Activated CD8-positive, alpha-beta T cell treated with anti-CD3 and anti-CD28 coated beads for 36 hours (primary cell): ENCODE measurements at regions not wholly inside any gene's neighbourhood (a gene's known extent, or its start where the extent isn't known, plus 50 kb on each side); places are given as distances from the start of the nearest gene placed in this dataset.

ENCODE experiments used
- ATAC-seq: fragments of 200-7000 bp; cut with Tn5 transposase; one replicate; pipeline ENCODE4 v1.10.0; 2021; ENCODE audit warnings: mild to moderate bottlenecking, moderate library complexity
- CTCF ChIA-PET: fragments of 350-600 bp; sonication (Branson Sonifier 250); formaldehyde crosslinking; loops from one replicate; lab custom pipeline; 2021; ENCODE audit warnings: antibody characterized with exemption; lab: Charles Lee
- POLR2A ChIA-PET: fragments of 350-600 bp; sonication (Branson Sonifier 250); formaldehyde crosslinking; loops from one replicate; lab custom pipeline; 2021; ENCODE audit warnings: antibody characterized with exemption; lab: Charles Lee
- DNase-seq: peaks from one replicate; pipeline ENCODE4 v3.0.0-alpha.2; 2020
- H3K27ac Mint-ChIP-seq: one replicate; pipeline ENCODE4 v1.8.0; 2021; ENCODE audit warnings: mild to moderate bottlenecking, mixed read lengths
- H3K27me3 Mint-ChIP-seq: one replicate; pipeline ENCODE4 v1.8.0; 2021; ENCODE audit warnings: mixed read lengths
- H3K36me3 Mint-ChIP-seq: one replicate; pipeline ENCODE4 v1.8.0; 2021; ENCODE audit warnings: low read depth, mixed read lengths
- H3K4me1 Mint-ChIP-seq: one replicate; pipeline ENCODE4 v1.8.0; 2021; ENCODE audit warnings: low read depth, mixed read lengths
- H3K4me3 Mint-ChIP-seq: one replicate; pipeline ENCODE4 v1.8.0; 2021; ENCODE audit warnings: mild to moderate bottlenecking, moderate library complexity, mixed read lengths
- H3K9me3 Mint-ChIP-seq: one replicate; pipeline ENCODE4 v1.8.0; 2021; ENCODE audit warnings: mixed read lengths
- intact Hi-C: fragments of 100-400 bp; cut with micrococcal nuclease; formaldehyde crosslinking; loops from one replicate; pipeline ENCODE4 v1.10.0; 2022
- TF ChIP-seq, protein P1 (sequence below): fragments of 200-600 bp; IDR thresholded peaks from one replicate; pipeline ENCODE4 v1.8.0; 2022; ENCODE audit warnings: antibody characterized with exemption, mild to moderate bottlenecking

DNA sequence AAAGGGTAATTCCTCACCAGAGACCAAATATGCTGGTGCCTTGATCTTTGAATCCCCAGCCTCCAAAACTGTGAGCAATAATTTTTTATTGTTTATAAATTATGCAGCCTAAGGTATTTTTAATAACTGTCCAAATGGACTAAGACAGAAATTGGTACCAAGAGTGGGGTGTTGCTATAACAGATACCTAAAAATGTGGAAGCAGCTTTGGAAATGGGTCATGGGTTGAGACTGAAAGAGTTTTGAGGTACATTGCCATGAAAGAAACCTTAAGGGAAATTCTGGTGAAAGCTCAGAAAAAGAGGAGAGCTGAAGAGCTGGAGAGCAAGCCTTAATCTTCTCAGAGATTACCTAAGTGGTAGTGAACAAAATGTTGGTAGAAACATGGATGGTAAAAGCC lies 378.2 kb downstream of the NXPE2 start:
- H3K36me3 Mint-ChIP-seq, result no peaks in the 10 kb centered on the region
- DNase-seq (no peak), ATAC-seq (no peak)
- H3K27me3 Mint-ChIP-seq, result no peaks in the 10 kb centered on the region
- CTCF ChIA-PET, result no interaction called here
- no peak overlapping the region for H3K4me3 Mint-ChIP-seq
- H3K4me1 Mint-ChIP-seq, result no peaks in the 10 kb centered on the region
- POLR2A ChIA-PET, result no interaction called here
- intact Hi-C loops, result no loop called here
- no peak overlapping the region for H3K27ac Mint-ChIP-seq
- H3K9me3 Mint-ChIP-seq, result peaks cover 10% of the 10 kb centered on the region
- TF ChIP-seq, protein P1, sequence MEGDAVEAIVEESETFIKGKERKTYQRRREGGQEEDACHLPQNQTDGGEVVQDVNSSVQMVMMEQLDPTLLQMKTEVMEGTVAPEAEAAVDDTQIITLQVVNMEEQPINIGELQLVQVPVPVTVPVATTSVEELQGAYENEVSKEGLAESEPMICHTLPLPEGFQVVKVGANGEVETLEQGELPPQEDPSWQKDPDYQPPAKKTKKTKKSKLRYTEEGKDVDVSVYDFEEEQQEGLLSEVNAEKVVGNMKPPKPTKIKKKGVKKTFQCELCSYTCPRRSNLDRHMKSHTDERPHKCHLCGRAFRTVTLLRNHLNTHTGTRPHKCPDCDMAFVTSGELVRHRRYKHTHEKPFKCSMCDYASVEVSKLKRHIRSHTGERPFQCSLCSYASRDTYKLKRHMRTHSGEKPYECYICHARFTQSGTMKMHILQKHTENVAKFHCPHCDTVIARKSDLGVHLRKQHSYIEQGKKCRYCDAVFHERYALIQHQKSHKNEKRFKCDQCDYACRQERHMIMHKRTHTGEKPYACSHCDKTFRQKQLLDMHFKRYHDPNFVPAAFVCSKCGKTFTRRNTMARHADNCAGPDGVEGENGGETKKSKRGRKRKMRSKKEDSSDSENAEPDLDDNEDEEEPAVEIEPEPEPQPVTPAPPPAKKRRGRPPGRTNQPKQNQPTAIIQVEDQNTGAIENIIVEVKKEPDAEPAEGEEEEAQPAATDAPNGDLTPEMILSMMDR, result no peak

DNA sequence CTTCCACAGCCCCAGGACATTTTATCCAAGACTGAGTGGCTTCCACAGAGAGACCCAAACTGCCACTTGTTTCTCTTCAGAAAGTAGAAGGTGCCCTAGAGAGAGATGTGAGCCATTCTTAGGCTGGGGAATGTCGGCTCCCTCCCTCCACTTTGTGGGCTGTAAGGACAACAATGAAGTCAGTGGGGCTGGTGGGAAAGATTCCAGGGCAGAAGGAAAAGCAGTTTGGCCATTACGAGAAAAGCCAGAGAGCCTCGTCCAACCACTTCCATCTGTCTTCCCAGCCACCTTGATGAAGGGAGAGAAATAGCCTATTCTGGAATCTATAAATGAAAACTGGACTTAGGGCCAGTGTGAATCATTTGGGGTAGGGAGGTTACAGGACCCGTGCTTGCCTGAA lies 382.5 kb downstream of the NXPE2 start:
- no peaks in the 10 kb centered on the region for H3K4me1 Mint-ChIP-seq
- DNase-seq (no peak), ATAC-seq (no peak)
- no peak overlapping the region for H3K27ac Mint-ChIP-seq
- H3K27me3 Mint-ChIP-seq, result no peaks in the 10 kb centered on the region
- intact Hi-C loops, result no loop called here
- ChIA-PET POLR2A (interaction anchor here (0.6 kb wide), 1 partner anchor 1552 kb away, joined by 3 read pairs; no protein-coding TSS in a partner anchor), CTCF (no interaction called here)
- H3K4me3 Mint-ChIP-seq, result no peak overlapping the region
- no peaks in the 10 kb centered on the region for H3K36me3 Mint-ChIP-seq
- TF ChIP-seq, protein P1, result no peak
- H3K9me3 Mint-ChIP-seq, result peaks cover 9% of the 10 kb centered on the region

DNA sequence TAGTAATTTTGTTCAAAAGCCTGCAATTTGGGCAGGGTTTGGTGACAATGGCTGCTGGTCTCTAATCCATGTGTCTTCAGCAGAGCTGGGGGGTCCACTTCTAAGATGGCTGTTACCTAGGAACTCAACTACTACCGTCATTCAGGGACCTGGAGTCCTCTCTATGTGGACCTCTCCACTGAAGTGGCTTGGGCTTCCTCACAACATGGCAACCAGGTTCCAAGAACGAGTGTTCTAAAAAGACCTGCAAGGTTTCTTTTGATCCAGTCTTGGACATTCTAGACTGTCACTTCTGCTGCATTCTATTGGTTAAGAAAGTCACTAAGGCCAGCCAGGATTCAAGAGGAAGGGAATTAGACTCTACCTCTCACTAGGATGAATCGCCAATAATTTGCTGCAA lies 387.0 kb downstream of the NXPE2 start:
- intact Hi-C loops, result no loop called here
- no peak for DNase-seq
- Mint-ChIP-seq H3K27me3 (no peaks in the 10 kb centered on the region), H3K9me3 (no peaks in the 10 kb centered on the region), H3K4me3 (no peak overlapping the region), H3K27ac (no peak overlapping the region), H3K36me3 (no peaks in the 10 kb centered on the region), H3K4me1 (no peaks in the 10 kb centered on the region)
- TF ChIP-seq, protein P1, result no peak
- ChIA-PET POLR2A (no interaction called here), CTCF (no interaction called here)
- no peak for ATAC-seq

DNA sequence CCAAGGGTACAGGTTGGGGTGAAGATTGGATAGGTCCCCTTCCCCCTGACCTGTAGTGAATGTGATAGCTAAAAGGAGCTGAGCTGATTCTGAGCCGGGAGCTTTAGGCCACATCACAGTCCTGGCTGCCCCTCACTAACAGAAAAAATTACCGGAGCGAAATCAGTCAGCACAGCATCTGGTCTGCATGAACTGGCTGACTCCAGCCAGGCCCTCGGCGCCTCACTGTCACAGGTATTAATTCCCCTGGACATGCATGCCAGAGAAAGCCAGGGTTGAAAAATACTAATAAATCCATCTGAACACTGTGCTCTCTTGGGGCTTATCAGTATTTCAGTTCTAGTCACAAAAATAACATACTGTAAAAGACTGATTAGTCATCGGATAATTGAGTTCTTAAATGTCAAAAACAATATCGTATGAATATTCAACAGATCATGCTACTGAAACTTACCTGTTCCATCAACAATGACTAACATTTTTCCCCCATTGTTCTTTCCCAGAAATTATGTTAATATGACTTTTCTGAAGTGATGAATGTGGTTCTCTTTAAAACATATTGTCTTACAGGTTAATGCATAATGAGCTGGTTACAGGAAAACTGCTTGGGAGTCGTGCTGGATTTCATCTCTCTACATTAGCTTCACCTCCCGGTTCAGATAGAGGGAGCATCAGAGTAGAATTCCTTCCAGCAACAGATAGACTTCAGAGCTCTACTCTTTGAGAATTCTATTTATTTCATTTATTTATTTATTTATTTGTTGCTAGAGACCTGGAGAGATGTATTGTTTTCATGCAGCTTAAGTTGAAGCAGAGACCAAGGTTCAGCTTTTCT lies 387.7 kb downstream of the NXPE2 start:
- Mint-ChIP-seq H3K27me3 (no peaks in the 10 kb centered on the region), H3K27ac (no peak overlapping the region), H3K9me3 (no peaks in the 10 kb centered on the region), H3K4me1 (no peaks in the 10 kb centered on the region), H3K36me3 (no peaks in the 10 kb centered on the region), H3K4me3 (no peak overlapping the region)
- DNase-seq, result no peak
- intact Hi-C loops, result no loop called here
- ATAC-seq, result no peak
- TF ChIP-seq, protein P1, result no peak
- ChIA-PET CTCF (no interaction called here), POLR2A (no interaction called here)

DNA sequence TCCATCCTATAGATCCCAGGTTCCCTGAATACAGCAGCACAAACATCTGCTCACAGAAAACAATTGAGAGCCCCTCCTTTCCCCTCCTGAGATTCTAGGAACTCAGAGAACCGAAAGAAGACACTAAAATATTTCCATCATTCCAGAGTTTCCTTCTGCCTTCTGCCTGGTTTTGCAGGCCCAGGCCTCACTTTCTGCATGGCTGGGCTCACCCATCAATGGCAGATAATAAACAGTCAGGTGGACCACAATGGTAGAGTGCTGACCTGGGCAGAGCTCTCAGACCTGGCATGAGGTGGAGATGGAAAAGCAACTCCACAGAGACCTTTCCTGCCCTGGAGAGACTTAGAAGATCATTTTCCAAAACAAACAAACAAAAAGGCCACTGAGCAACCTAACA lies 389.1 kb downstream of the NXPE2 start:
- H3K27ac Mint-ChIP-seq, result no peak overlapping the region
- ChIA-PET CTCF (no interaction called here), POLR2A (no interaction called here)
- H3K36me3 Mint-ChIP-seq, result no peaks in the 10 kb centered on the region
- H3K4me3 Mint-ChIP-seq, result no peak overlapping the region
- intact Hi-C loops, result no loop called here
- TF ChIP-seq, protein P1, result no peak
- no peak for DNase-seq
- no peaks in the 10 kb centered on the region for H3K9me3 Mint-ChIP-seq
- no peaks in the 10 kb centered on the region for H3K27me3 Mint-ChIP-seq
- H3K4me1 Mint-ChIP-seq, result no peaks in the 10 kb centered on the region
- no peak for ATAC-seq
